ENCODE measurements at regions not wholly inside any gene's neighbourhood (a gene's known extent, or its start where the extent isn't known, plus 50 kb on each side); places are given as distances from the start of the nearest gene placed in this dataset.

- Histone ChIP-seq H3K36me3 (no peaks in the 10 kb centered on the region), H3K4me1 (ENCODE audit: control insufficient read depth in 1 of 2, low read depth in 2 of 2) (no peaks in the 10 kb centered on the region), H3K27ac (no peak overlapping the region), H3K27me3 (replicated peaks; ENCODE audit: insufficient read depth) (no peaks in the 10 kb centered on the region), H3K4me3 (no peak overlapping the region), H3K9me3 (peaks cover 9% of the 10 kb centered on the region)
- ATAC-seq (ENCODE audit: insufficient number of reproducible peaks, low FRiP score, low read depth) (no peak), DNase-seq (ENCODE audit: low spot score) (no peak)
- TF ChIP-seq CTCF (IDR thresholded peaks at IDR 0.05): no peak
These were observed 111.8 kb downstream of the TBXT start for GRCh38 chr6:166055801-166056200.

GRCh38 chr6:166052837-166053236 lies 114.8 kb downstream of the TBXT start:
- Histone ChIP-seq H3K9me3 (peaks cover 9% of the 10 kb centered on the region), H3K36me3 (no peaks in the 10 kb centered on the region), H3K27me3 (replicated peaks; ENCODE audit: insufficient read depth) (no peaks in the 10 kb centered on the region), H3K4me3 (no peak overlapping the region), H3K27ac (no peak overlapping the region), H3K4me1 (ENCODE audit: control insufficient read depth in 1 of 2, low read depth in 2 of 2) (no peaks in the 10 kb centered on the region)
- no peak for TF ChIP-seq CTCF (IDR thresholded peaks at IDR 0.05)
- ATAC-seq (ENCODE audit: insufficient number of reproducible peaks, low FRiP score, low read depth) (no peak), DNase-seq (ENCODE audit: low spot score) (no peak)

GRCh38 chr6:166050559-166050958 lies 117.1 kb downstream of the TBXT start:
- Histone ChIP-seq H3K27ac (no peak overlapping the region), H3K4me1 (ENCODE audit: control insufficient read depth in 1 of 2, low read depth in 2 of 2) (no peaks in the 10 kb centered on the region), H3K27me3 (replicated peaks; ENCODE audit: insufficient read depth) (no peaks in the 10 kb centered on the region), H3K36me3 (no peaks in the 10 kb centered on the region), H3K4me3 (no peak overlapping the region), H3K9me3 (peaks cover 9% of the 10 kb centered on the region)
- no peak for ATAC-seq (ENCODE audit: insufficient number of reproducible peaks, low FRiP score, low read depth)
- no peak for TF ChIP-seq CTCF (IDR thresholded peaks at IDR 0.05)
- no peak for DNase-seq (ENCODE audit: low spot score)

GRCh38 chr6:166046982-166047381 lies 120.7 kb downstream of the TBXT start:
- ATAC-seq (ENCODE audit: insufficient number of reproducible peaks, low FRiP score, low read depth) (no peak), DNase-seq (ENCODE audit: low spot score) (no peak)
- Histone ChIP-seq H3K27me3 (replicated peaks; ENCODE audit: insufficient read depth) (no peaks in the 10 kb centered on the region), H3K4me1 (ENCODE audit: control insufficient read depth in 1 of 2, low read depth in 2 of 2) (no peaks in the 10 kb centered on the region), H3K36me3 (no peaks in the 10 kb centered on the region), H3K27ac (no peak overlapping the region), H3K4me3 (no peak overlapping the region), H3K9me3 (no peaks in the 10 kb centered on the region)
- TF ChIP-seq CTCF (IDR thresholded peaks at IDR 0.05): no peak

- H3K27me3 ChIP-seq (replicated peaks; ENCODE audit: insufficient read depth): no peaks in the 10 kb centered on the region
- no peak overlapping the region for H3K27ac ChIP-seq
- DNase-seq (ENCODE audit: low spot score) (no peak), ATAC-seq (ENCODE audit: insufficient number of reproducible peaks, low FRiP score, low read depth) (no peak)
- H3K36me3 ChIP-seq: no peaks in the 10 kb centered on the region
- H3K4me3 ChIP-seq: no peak overlapping the region
- no peaks in the 10 kb centered on the region for H3K9me3 ChIP-seq
- H3K4me1 ChIP-seq (ENCODE audit: control insufficient read depth in 1 of 2, low read depth in 2 of 2): no peaks in the 10 kb centered on the region
- TF ChIP-seq CTCF (IDR thresholded peaks at IDR 0.05): no peak
These were observed 121.4 kb downstream of the TBXT start for GRCh38 chr6:166046226-166046625.

Data from thoracic aorta (tissue), 2 donors.